GM18499 (cell line): ENCODE measurements at regions not wholly inside any gene's neighbourhood (a gene's known extent, or its start where the extent isn't known, plus 50 kb on each side); places are given as distances from the start of the nearest gene placed in this dataset.
"Not testable (repeated sequence)": the region's sequence is repeated elsewhere in the genome, so short reads cannot be mapped to it uniquely, and the experiment has no call there.

Experiments
- ATAC-seq: cut with Tn5 transposase; IDR thresholded peaks from one replicate; pipeline ENCODE4 v1.9.1; 2021; ENCODE audit warnings: moderate number of reproducible peaks; ENCODE audit not compliant: insufficient read depth, unreplicated experiment

DNA sequence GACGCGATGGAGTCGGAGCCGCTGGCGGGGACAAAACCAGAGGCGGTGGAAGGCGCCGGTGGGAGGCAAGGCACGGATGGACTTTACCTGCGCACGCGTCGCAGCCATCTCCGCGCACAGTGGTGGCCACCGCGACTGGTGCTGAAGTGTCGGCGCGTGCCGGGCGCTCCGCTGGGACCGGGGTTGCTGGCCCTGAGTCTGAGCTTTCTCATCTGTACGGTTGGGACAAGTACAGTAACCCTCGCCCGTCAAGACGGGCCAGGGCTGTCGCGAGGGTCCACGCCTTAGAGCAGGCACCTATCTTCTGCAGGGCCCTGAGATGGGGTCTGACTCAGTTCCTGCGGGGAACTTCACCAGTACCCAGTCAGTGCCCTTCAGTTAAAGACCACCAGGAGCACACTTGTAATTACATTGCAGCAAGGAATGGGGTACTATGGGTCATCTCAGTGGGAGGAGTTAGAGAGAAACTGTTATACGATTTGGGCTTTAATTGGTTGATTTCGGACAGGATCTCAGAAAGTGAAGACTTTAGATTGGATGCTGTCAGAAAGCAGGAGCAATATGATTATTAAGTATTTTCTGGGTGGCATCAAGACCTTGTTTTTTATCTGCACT, 385.6 kb downstream of the SPATA31A6 start:
- not testable (repeated sequence) for ATAC-seq

DNA sequence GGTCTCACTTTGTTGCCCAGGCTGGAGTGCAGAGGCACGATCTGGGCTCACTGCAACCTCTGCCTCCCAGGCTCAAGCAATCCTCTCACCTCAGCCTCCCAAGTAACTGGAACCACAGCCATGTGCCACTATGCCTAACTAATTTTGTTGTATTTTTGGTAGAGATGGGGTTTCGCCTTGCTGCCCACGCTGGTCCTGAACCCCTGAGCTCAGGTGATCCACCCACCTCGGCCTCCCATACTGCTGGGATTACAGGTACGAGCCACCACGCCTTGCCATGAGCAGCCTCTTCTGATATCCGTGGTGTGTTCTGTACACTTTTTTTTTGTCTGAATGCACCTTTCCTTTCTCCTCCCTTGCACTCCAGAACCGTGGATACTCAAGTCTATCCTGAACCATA, 394.4 kb downstream of the SPATA31A6 start:
- not testable (repeated sequence) for ATAC-seq
